HCT116 (cell line): ENCODE measurements at regions not wholly inside any gene's neighbourhood (a gene's known extent, or its start where the extent isn't known, plus 50 kb on each side); places are given as distances from the start of the nearest gene placed in this dataset.

ENCODE experiments used
- CTCF ChIP-seq, 3 experiments: fragments of 200-600 bp in 1 of 3; sonication (generic) in 1 of 3; IDR thresholded peaks in 2 of 3; conservative IDR thresholded peaks in 1 of 3; 2 replicates each; pipeline ENCODE4 v1.5.1; 2012 to 2017; ENCODE audit warnings: low read depth in 2 of 3, low read length in 2 of 3, antibody characterized with exemption in 1 of 3, borderline replicate concordance in 1 of 3, control low read depth in 1 of 3, mild to moderate bottlenecking in 1 of 3, mixed read lengths in 1 of 3, mixed run types in 1 of 3, moderate library complexity in 1 of 3; ENCODE audit not compliant: insufficient read depth in 1 of 3
- EZH2 ChIP-seq: fragments of 200-600 bp; sonication (generic); IDR thresholded peaks from 2 replicates; pipeline ENCODE4 v1.6.1; 2017; ENCODE audit warnings: antibody characterized with exemption, mixed run types
- JUND ChIP-seq: IDR thresholded peaks from 2 replicates; pipeline ENCODE4 v1.6.1; 2012
- POLR2A ChIP-seq: IDR thresholded peaks from 2 replicates; pipeline ENCODE4 v1.7.0; 2011; ENCODE audit warnings: borderline replicate concordance; ENCODE audit not compliant: insufficient read depth, insufficient read length; ENCODE audit errors: extremely low read depth
- POLR2AphosphoS5 ChIP-seq: IDR thresholded peaks from 2 replicates; pipeline ENCODE4 v1.6.1; 2011; ENCODE audit warnings: mild to moderate bottlenecking, low read depth, low read length, moderate library complexity
- RAD21 ChIP-seq: IDR thresholded peaks from 2 replicates; pipeline ENCODE4 v1.6.1; 2012; ENCODE audit warnings: low read depth, mild to moderate bottlenecking
- SP1 ChIP-seq: IDR thresholded peaks from 2 replicates; pipeline ENCODE4 v1.6.1; 2012; ENCODE audit warnings: low read depth
- SRF ChIP-seq: IDR thresholded peaks from 2 replicates; pipeline ENCODE4 v1.6.1; 2012; ENCODE audit warnings: low read depth
- ZNF274 ChIP-seq: fragments of 200-500 bp; sonication (Bioruptor generic); IDR thresholded peaks from 2 replicates; pipeline ENCODE4 v1.6.1; 2014; ENCODE audit warnings: mild to moderate bottlenecking, low read depth, low read length, inconsistent platforms
- TF ChIP-seq, protein P1 (sequence below): IDR thresholded peaks from 2 replicates; pipeline ENCODE4 v1.6.1; 2012
- TF ChIP-seq, protein P2 (sequence below): IDR thresholded peaks from 2 replicates; pipeline ENCODE4 v1.6.1; 2012; ENCODE audit warnings: low read depth
- TF ChIP-seq, protein P3 (sequence below): IDR thresholded peaks from 2 replicates; pipeline ENCODE4 v1.6.1; 2012

- TF ChIP-seq CTCF (IDR thresholded peaks at IDR 0.05 in 2 of 3, conservative IDR thresholded peaks at IDR 0.05 in 1 of 3; ENCODE audit: borderline replicate concordance in 1 of 3, insufficient read depth in 1 of 3, low read depth in 2 of 3, low read length in 2 of 3) (no peak), JUND (no peak), POLR2A (no peak), SP1 (no peak), POLR2AphosphoS5 (no peak), RAD21 (no peak), SRF (no peak), ZNF274 (no peak), EZH2 (no peak)
- TF ChIP-seq, protein P1, sequence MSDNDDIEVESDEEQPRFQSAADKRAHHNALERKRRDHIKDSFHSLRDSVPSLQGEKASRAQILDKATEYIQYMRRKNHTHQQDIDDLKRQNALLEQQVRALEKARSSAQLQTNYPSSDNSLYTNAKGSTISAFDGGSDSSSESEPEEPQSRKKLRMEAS: no peak
- TF ChIP-seq, protein P2, sequence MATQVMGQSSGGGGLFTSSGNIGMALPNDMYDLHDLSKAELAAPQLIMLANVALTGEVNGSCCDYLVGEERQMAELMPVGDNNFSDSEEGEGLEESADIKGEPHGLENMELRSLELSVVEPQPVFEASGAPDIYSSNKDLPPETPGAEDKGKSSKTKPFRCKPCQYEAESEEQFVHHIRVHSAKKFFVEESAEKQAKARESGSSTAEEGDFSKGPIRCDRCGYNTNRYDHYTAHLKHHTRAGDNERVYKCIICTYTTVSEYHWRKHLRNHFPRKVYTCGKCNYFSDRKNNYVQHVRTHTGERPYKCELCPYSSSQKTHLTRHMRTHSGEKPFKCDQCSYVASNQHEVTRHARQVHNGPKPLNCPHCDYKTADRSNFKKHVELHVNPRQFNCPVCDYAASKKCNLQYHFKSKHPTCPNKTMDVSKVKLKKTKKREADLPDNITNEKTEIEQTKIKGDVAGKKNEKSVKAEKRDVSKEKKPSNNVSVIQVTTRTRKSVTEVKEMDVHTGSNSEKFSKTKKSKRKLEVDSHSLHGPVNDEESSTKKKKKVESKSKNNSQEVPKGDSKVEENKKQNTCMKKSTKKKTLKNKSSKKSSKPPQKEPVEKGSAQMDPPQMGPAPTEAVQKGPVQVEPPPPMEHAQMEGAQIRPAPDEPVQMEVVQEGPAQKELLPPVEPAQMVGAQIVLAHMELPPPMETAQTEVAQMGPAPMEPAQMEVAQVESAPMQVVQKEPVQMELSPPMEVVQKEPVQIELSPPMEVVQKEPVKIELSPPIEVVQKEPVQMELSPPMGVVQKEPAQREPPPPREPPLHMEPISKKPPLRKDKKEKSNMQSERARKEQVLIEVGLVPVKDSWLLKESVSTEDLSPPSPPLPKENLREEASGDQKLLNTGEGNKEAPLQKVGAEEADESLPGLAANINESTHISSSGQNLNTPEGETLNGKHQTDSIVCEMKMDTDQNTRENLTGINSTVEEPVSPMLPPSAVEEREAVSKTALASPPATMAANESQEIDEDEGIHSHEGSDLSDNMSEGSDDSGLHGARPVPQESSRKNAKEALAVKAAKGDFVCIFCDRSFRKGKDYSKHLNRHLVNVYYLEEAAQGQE: no peak
- TF ChIP-seq, protein P3, sequence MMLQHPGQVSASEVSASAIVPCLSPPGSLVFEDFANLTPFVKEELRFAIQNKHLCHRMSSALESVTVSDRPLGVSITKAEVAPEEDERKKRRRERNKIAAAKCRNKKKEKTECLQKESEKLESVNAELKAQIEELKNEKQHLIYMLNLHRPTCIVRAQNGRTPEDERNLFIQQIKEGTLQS: no peak
Measured at GRCh38 chr5:60517850-60518249, 182.1 kb downstream of the DEPDC1B start.
